A204.1 (cell line): ENCODE measurements at regions not wholly inside any gene's neighbourhood (a gene's known extent, or its start where the extent isn't known, plus 50 kb on each side); places are given as distances from the start of the nearest gene placed in this dataset.
A peak's percentile ranks its signal among the peaks of the same experiment; 100 is the strongest.

Experiments
- FAIRE-seq: peaks from 2 replicates; lab custom pipeline; 2012; peaks lifted over from hg19 to GRCh38; lab: Jason Lieb, UNC

- FAIRE-seq, result no peak
Observed at GRCh38 chr4:31059753-31060522, 339.8 kb downstream of the PCDH7 start.

- FAIRE-seq, result no peak
Observed at GRCh38 chr4:31065086-31065485, 344.9 kb downstream of the PCDH7 start.

- no peak for FAIRE-seq
Observed at GRCh38 chr4:31068257-31069075, 348.3 kb downstream of the PCDH7 start.

- FAIRE-seq, result no peak
Observed at GRCh38 chr4:31069151-31069550, 349.0 kb downstream of the PCDH7 start.

- FAIRE-seq, result no peak
Observed at GRCh38 chr4:31071508-31072486, 351.6 kb downstream of the PCDH7 start.

GRCh38 chr4:31075969-31076368 lies 355.8 kb downstream of the PCDH7 start:
- FAIRE-seq, result no peak

GRCh38 chr4:31078661-31079060 lies 358.5 kb downstream of the PCDH7 start:
- no peak for FAIRE-seq

- no peak for FAIRE-seq
Observed at GRCh38 chr4:31080887-31081286, 360.7 kb downstream of the PCDH7 start.

- FAIRE-seq, result no peak
Observed at GRCh38 chr4:31081366-31081765, 361.2 kb downstream of the PCDH7 start.

GRCh38 chr4:31083456-31083855 lies 363.3 kb downstream of the PCDH7 start:
- no peak for FAIRE-seq

GRCh38 chr4:31084806-31085416 lies 364.7 kb downstream of the PCDH7 start:
- FAIRE-seq, result no peak

- FAIRE-seq, result no peak
Observed at GRCh38 chr4:31085689-31086088, 365.5 kb downstream of the PCDH7 start.

GRCh38 chr4:31086756-31087330 lies 366.7 kb downstream of the PCDH7 start:
- FAIRE-seq, result no peak

- FAIRE-seq, result peak; percentile 30
Observed at GRCh38 chr4:31088600-31089230, 368.5 kb downstream of the PCDH7 start.

- no peak for FAIRE-seq
Observed at GRCh38 chr4:31089815-31090214, 369.6 kb downstream of the PCDH7 start.

- FAIRE-seq, result no peak
Observed at GRCh38 chr4:31094474-31094873, 374.3 kb downstream of the PCDH7 start.

- FAIRE-seq, result no peak
Observed at GRCh38 chr4:31097999-31098398, 377.8 kb downstream of the PCDH7 start.

- FAIRE-seq, result no peak
Observed at GRCh38 chr4:31100536-31100935, 380.4 kb downstream of the PCDH7 start.

GRCh38 chr4:31104043-31104442 lies 383.9 kb downstream of the PCDH7 start:
- FAIRE-seq, result no peak

- no peak for FAIRE-seq
Observed at GRCh38 chr4:31104577-31104976, 384.4 kb downstream of the PCDH7 start.

- no peak for FAIRE-seq
Observed at GRCh38 chr4:31106419-31106818, 386.2 kb downstream of the PCDH7 start.
